H1 (cell line): ENCODE measurements at regions not wholly inside any gene's neighbourhood (a gene's known extent, or its start where the extent isn't known, plus 50 kb on each side); places are given as distances from the start of the nearest gene placed in this dataset.

Source experiments
- CTCF ChIA-PET: fragments of 300-600 bp; sonication (Branson Sonifier 250); formaldehyde crosslinking; loops from one replicate; lab custom pipeline; 2021; ENCODE audit not compliant: partially characterized antibody; lab: Charles Lee
- POLR2A ChIA-PET: fragments of 300-600 bp; sonication (Branson Sonifier 250); formaldehyde crosslinking; loops from one replicate; lab custom pipeline; 2021; ENCODE audit warnings: inconsistent platforms; ENCODE audit not compliant: partially characterized antibody; lab: Charles Lee
- DNase-seq, 2 experiments: peaks; one replicate each; pipeline versions ENCODE4 v3.0.0 to v3.0.0-alpha.2; 2010 to 2022; ENCODE audit warnings: low spot score in 2 of 2, low read depth in 1 of 2, mixed read lengths in 1 of 2
- FAIRE-seq: peaks from 2 replicates; lab custom pipeline; 2011; peaks lifted over from hg19 to GRCh38; lab: Jason Lieb, UNC
- H2AFZ ChIP-seq: 2 replicates; pipeline ENCODE4 v1.8.1; 2012; ENCODE audit warnings: low read length, inconsistent platforms
- H2AK5ac ChIP-seq: 2 replicates; pipeline ENCODE4 v1.6.1; 2013; ENCODE audit warnings: low read depth, low read length
- H2BK120ac ChIP-seq: replicated peaks from 2 replicates; pipeline ENCODE3; 2013; ENCODE audit warnings: low read depth, low read length, inconsistent platforms
- H2BK12ac ChIP-seq: 2 replicates; pipeline ENCODE4 v1.6.1; 2013; ENCODE audit warnings: low read depth, low read length
- H2BK15ac ChIP-seq: 2 replicates; pipeline ENCODE4 v1.6.1; 2013; ENCODE audit warnings: low read length
- H2BK20ac ChIP-seq: 2 replicates; pipeline ENCODE4 v1.6.1; 2013; ENCODE audit warnings: low read length
- H2BK5ac ChIP-seq: 2 replicates; pipeline ENCODE4 v1.6.1; 2013; ENCODE audit warnings: low read depth, low read length
- H3K14ac ChIP-seq: 2 replicates; pipeline ENCODE4 v1.6.1; 2013; ENCODE audit warnings: inconsistent platforms; ENCODE audit not compliant: insufficient read length
- H3K18ac ChIP-seq: 2 replicates; pipeline ENCODE4 v1.6.1; 2013; ENCODE audit warnings: low read length; ENCODE audit errors: extremely low read depth
- H3K23ac ChIP-seq: 2 replicates; pipeline ENCODE4 v1.6.1; 2013; ENCODE audit warnings: inconsistent platforms; ENCODE audit not compliant: insufficient read length
- H3K23me2 ChIP-seq: 2 replicates; pipeline ENCODE4 v1.6.1; 2013; ENCODE audit warnings: low read depth, low read length
- H3K27ac ChIP-seq: 2 replicates; pipeline ENCODE4 v1.6.1; 2011; ENCODE audit warnings: low read depth, low read length, inconsistent platforms
- H3K27me3 ChIP-seq, 4 experiments: replicated peaks in 1 of 4; 1 replicate in 1 of 4; 2 replicates in 3 of 4; pipeline versions ENCODE4 v1.6.1 to v1.8.1; 2011 to 2013; ENCODE audit warnings: low read length in 3 of 4, mild to moderate bottlenecking in 3 of 4, inconsistent platforms in 2 of 4, mixed read lengths in 2 of 4, moderate library complexity in 1 of 4; ENCODE audit not compliant: control insufficient read depth in 3 of 4, insufficient read depth in 3 of 4; ENCODE audit errors: extremely low read depth in 1 of 4
- H3K36me3 ChIP-seq, 4 experiments: 2 replicates each; pipeline versions ENCODE4 v1.6.1 to v1.8.1; 2011 to 2013; ENCODE audit warnings: mild to moderate bottlenecking in 4 of 4, low read length in 3 of 4, moderate library complexity in 2 of 4, control low read depth in 1 of 4, inconsistent platforms in 1 of 4; ENCODE audit not compliant: insufficient read depth in 4 of 4, control insufficient read depth in 2 of 4
- H3K4ac ChIP-seq: replicated peaks from 2 replicates; pipeline ENCODE3; 2013; ENCODE audit warnings: low read length, low read depth, mixed read lengths, inconsistent platforms; ENCODE audit not compliant: insufficient read length
- H3K4me1 ChIP-seq, 4 experiments: replicated peaks in 1 of 4; 1 replicate in 1 of 4; 2 replicates in 3 of 4; pipeline versions ENCODE4 v1.6.1 to v1.8.1; 2011 to 2013; ENCODE audit warnings: low read length in 3 of 4, inconsistent platforms in 2 of 4, mixed read lengths in 1 of 4; ENCODE audit not compliant: insufficient read depth in 4 of 4, control insufficient read depth in 3 of 4
- H3K4me2 ChIP-seq, 2 experiments: 2 replicates each; pipeline versions ENCODE4 v1.6.1 to v1.8.1; 2011 to 2013; ENCODE audit warnings: low read depth in 2 of 2, low read length in 2 of 2, control low read depth in 1 of 2, inconsistent platforms in 1 of 2, mild to moderate bottlenecking in 1 of 2; ENCODE audit not compliant: insufficient read depth in 1 of 2
- H3K4me3 ChIP-seq, 4 experiments: fragments of 200-600, 300-600 bp in 1 of 4; sonication (generic), shearing (Covaris generic), sonication (Bioruptor Twin) in 1 of 4; 2 replicates each; pipeline versions ENCODE4 v1.5.1 to v1.8.1; 2011 to 2016; ENCODE audit warnings: low read length in 4 of 4, low read depth in 3 of 4, control low read depth in 2 of 4, inconsistent platforms in 2 of 4, mild to moderate bottlenecking in 2 of 4, mixed read lengths in 1 of 4, moderate library complexity in 1 of 4; ENCODE audit not compliant: insufficient read depth in 2 of 4; ENCODE audit errors: extremely low read depth in 1 of 4
- H3K56ac ChIP-seq: replicated peaks from 2 replicates; pipeline ENCODE3; 2013; ENCODE audit warnings: low read depth, mild to moderate bottlenecking, mixed read lengths, low read length, inconsistent platforms; ENCODE audit not compliant: insufficient read length
- H3K79me1 ChIP-seq: 2 replicates; pipeline ENCODE4 v1.6.1; 2013; ENCODE audit warnings: low read depth, low read length, control low read depth
- H3K79me2 ChIP-seq, 2 experiments: 2 replicates each; pipeline versions ENCODE4 v1.6.1 to v1.8.1; 2012 to 2013; ENCODE audit warnings: low read length in 2 of 2, mild to moderate bottlenecking in 2 of 2, inconsistent platforms in 1 of 2; ENCODE audit not compliant: insufficient read depth in 2 of 2, control insufficient read depth in 1 of 2
- H3K9ac ChIP-seq, 4 experiments: replicated peaks in 1 of 4; 1 replicate in 1 of 4; 2 replicates in 3 of 4; pipeline versions ENCODE4 v1.6.1 to v1.8.1; 2011 to 2013; ENCODE audit warnings: low read depth in 3 of 4, low read length in 3 of 4, control low read depth in 2 of 4, mild to moderate bottlenecking in 2 of 4, moderate library complexity in 2 of 4, inconsistent platforms in 1 of 4; ENCODE audit errors: extremely low read depth in 1 of 4
- H3K9me3 ChIP-seq, 2 experiments: 2 replicates each; pipeline versions ENCODE4 v1.6.1 to v1.8.1; 2012 to 2013; ENCODE audit warnings: mild to moderate bottlenecking in 2 of 2, moderate library complexity in 2 of 2, control low read depth in 1 of 2, inconsistent platforms in 1 of 2, low read depth in 1 of 2, low read length in 1 of 2, mixed read lengths in 1 of 2; ENCODE audit not compliant: insufficient read depth in 2 of 2
- H4K20me1 ChIP-seq, 2 experiments: replicated peaks in 1 of 2; 2 replicates each; pipeline versions ENCODE3 to v1.8.1; 2011 to 2013; ENCODE audit warnings: inconsistent platforms in 2 of 2, low read length in 2 of 2, mild to moderate bottlenecking in 1 of 2; ENCODE audit not compliant: insufficient read depth in 2 of 2, control insufficient read depth in 1 of 2
- H4K5ac ChIP-seq: 2 replicates; pipeline ENCODE4 v1.6.1; 2013; ENCODE audit warnings: low read length, low read depth, mixed read lengths, inconsistent platforms; ENCODE audit not compliant: insufficient read length
- H4K8ac ChIP-seq: 2 replicates; pipeline ENCODE4 v1.8.0; 2013; ENCODE audit warnings: mild to moderate bottlenecking, moderate library complexity, low read length, inconsistent platforms; ENCODE audit not compliant: insufficient read depth; ENCODE audit errors: extremely low read depth
- H4K91ac ChIP-seq: replicated peaks from 2 replicates; pipeline ENCODE3; 2013; ENCODE audit warnings: low read length, mixed read lengths, inconsistent platforms; ENCODE audit not compliant: insufficient read length
- ASH2L ChIP-seq: fragments of 200-600, 300-600 bp; sonication (generic); IDR thresholded peaks from one replicate; pipeline ENCODE4 v1.7.1; 2017; ENCODE audit warnings: low read length
- CHD1 ChIP-seq: IDR thresholded peaks from 2 replicates; pipeline ENCODE4 v1.6.1; 2012; ENCODE audit warnings: low read depth, low read length, improper control_type of control experiment
- FOSL1 ChIP-seq: IDR thresholded peaks from 2 replicates; pipeline ENCODE4 v1.6.1; 2011; ENCODE audit warnings: mild to moderate bottlenecking, low read depth, low read length, moderate library complexity; ENCODE audit not compliant: insufficient read depth
- GABPA ChIP-seq: IDR thresholded peaks from 2 replicates; pipeline ENCODE4 v1.6.1; 2011; ENCODE audit warnings: mild to moderate bottlenecking, low read length, moderate library complexity, borderline replicate concordance; ENCODE audit not compliant: insufficient read depth
- HDAC6 ChIP-seq: IDR thresholded peaks from one replicate; pipeline ENCODE4 v1.7.1; 2012; ENCODE audit warnings: low read depth, mild to moderate bottlenecking, inconsistent platforms, low read length, moderate library complexity
- MAFK ChIP-seq: IDR thresholded peaks from 2 replicates; pipeline ENCODE4 v1.6.1; 2012; ENCODE audit warnings: low read depth, mild to moderate bottlenecking, improper control_type of control experiment, low read length
- PHF8 ChIP-seq: fragments of 200-600 bp; sonication (generic); conservative IDR thresholded peaks from 2 replicates; pipeline ENCODE4 v1.7.1; 2012; ENCODE audit warnings: low read depth, mild to moderate bottlenecking, inconsistent platforms, low read length, moderate library complexity
- POLR2AphosphoS5 ChIP-seq: IDR thresholded peaks from 2 replicates; pipeline ENCODE4 v1.6.1; 2011; ENCODE audit warnings: low read depth, low read length
- POU5F1 ChIP-seq: IDR thresholded peaks from 2 replicates; pipeline ENCODE4 v1.6.1; 2011; ENCODE audit warnings: low read depth, mild to moderate bottlenecking, low read length, moderate library complexity
- RXRA ChIP-seq: IDR thresholded peaks from 2 replicates; pipeline ENCODE4 v1.6.1; 2011; ENCODE audit warnings: low read depth, mild to moderate bottlenecking, low read length, moderate library complexity; ENCODE audit not compliant: insufficient read depth
- SAP30 ChIP-seq: fragments of 300-600 bp; sonication (generic); IDR thresholded peaks from 2 replicates; pipeline ENCODE4 v1.7.1; 2012; ENCODE audit warnings: low read length, moderate library complexity, mild to moderate bottlenecking, inconsistent platforms; ENCODE audit not compliant: insufficient read depth, insufficient replicate concordance
- TBP ChIP-seq: IDR thresholded peaks from 2 replicates; pipeline ENCODE4 v1.6.1; 2011; ENCODE audit warnings: low read depth, low read length, improper control_type of control experiment
- WGBS, 2 experiments: shearing (Covaris generic) in 1 of 2; methylation state at CpG; one replicate each; pipeline versions ENCODE4 v1.1.6 to v1.1.7; 2013 to 2015; ENCODE audit warnings: low lambda C conversion rate in 2 of 2, mixed read lengths in 2 of 2, inconsistent platforms in 1 of 2, low coverage in 1 of 2, missing lambda C conversion rate in 1 of 2; ENCODE audit not compliant: insufficient replicate concordance in 2 of 2, insufficient coverage in 1 of 2, insufficient read length in 1 of 2; ENCODE audit errors: extremely low coverage in 1 of 2, missing lambda C conversion rate in 1 of 2; 5-methylcytosine and 5-hydroxymethylcytosine counted together
- TF ChIP-seq, protein P1 (sequence below): IDR thresholded peaks from 2 replicates; pipeline ENCODE4 v1.6.1; 2011; ENCODE audit warnings: low read depth, mild to moderate bottlenecking, low read length; ENCODE audit not compliant: insufficient read depth

DNA sequence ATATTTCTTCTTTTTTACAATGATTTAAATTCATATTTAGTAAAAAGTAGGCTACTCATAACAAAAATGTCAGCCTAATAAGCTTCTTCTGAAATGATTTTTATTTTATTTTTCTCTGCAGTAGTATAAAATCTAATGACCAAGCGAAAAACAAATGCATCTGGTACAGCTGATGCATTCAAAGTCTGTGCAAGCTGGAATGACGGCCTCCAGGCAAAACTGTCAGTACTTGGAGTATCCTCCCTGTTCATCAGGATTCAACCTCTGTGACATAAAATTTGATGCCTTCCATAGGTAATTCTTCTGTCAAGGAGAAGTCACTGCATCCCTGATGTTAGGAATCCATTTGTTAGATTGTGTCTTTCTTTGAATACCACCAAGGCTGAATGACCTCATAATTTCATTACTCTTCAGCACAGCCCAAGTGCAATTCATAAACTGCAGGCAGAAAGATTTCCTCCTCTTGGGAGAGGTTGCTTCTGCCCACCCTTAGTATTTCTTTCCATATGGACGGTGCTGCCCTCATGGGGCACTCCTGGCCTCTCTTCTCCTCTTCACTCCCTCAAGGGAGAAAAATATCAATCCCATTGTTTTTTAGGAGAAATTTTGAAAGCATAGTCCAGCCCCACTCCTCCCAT, 146.4 kb upstream of the STXBP5 start:
- Histone ChIP-seq H3K4me1 (peaks cover 2 to 10% (median 9%) of the 10 kb centered on the region in 4 experiments; a peak in 6 of 7 replicates), H3K18ac (no peak overlapping the region), H4K5ac (no peak overlapping the region), H2BK5ac (no peak overlapping the region), H4K8ac (no peak overlapping the region), H3K79me2 (no peaks in the 10 kb centered on the region), H3K4ac (no peak overlapping the region), H2BK120ac (no peak overlapping the region), H3K23me2 (no peaks in the 10 kb centered on the region), H2AK5ac (no peak overlapping the region), H2BK20ac (no peak overlapping the region), H3K23ac (no peak overlapping the region), H3K27ac (no peak overlapping the region), H3K9ac (no peak overlapping the region), H3K4me3 (no peak overlapping the region), H3K27me3 (no peaks in the 10 kb centered on the region), H3K56ac (no peak overlapping the region), H2BK12ac (no peak overlapping the region), H4K20me1 (no peaks in the 10 kb centered on the region), H3K9me3 (no peaks in the 10 kb centered on the region), H3K4me2 (no peak overlapping the region), H4K91ac (no peak overlapping the region), H3K79me1 (no peaks in the 10 kb centered on the region), H2BK15ac (no peak overlapping the region), H3K14ac (no peak overlapping the region), H2AFZ (no peak overlapping the region), H3K36me3 (no peaks in the 10 kb centered on the region)
- CTCF ChIA-PET, result interaction anchor here (0.8 kb wide), 1 partner anchor 12 kb away, joined by 3 read pairs; no protein-coding TSS in a partner anchor
- POLR2A ChIA-PET, result no interaction called here
- WGBS, 2 experiments, result 88% methylated on average over 3 of the region's 3 CpGs; no CpG with 5 or more reads in 1 of the 2 experiments
- DNase-seq (no peak), FAIRE-seq (no peak)
- TF ChIP-seq MAFK (no peak), GABPA (no peak), RXRA (no peak), HDAC6 (no peak), TBP (no peak), PHF8 (no peak), POLR2AphosphoS5 (no peak), SAP30 (no peak), POU5F1 (no peak), FOSL1 (no peak), CHD1 (no peak), ASH2L (no peak)
- TF ChIP-seq, protein P1, sequence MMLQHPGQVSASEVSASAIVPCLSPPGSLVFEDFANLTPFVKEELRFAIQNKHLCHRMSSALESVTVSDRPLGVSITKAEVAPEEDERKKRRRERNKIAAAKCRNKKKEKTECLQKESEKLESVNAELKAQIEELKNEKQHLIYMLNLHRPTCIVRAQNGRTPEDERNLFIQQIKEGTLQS, result no peak
